Gastroesophageal sphincter (tissue), 3 donors: ENCODE measurements at regions not wholly inside any gene's neighbourhood (a gene's known extent, or its start where the extent isn't known, plus 50 kb on each side); places are given as distances from the start of the nearest gene placed in this dataset.

Experiments used
- CTCF ChIP-seq, 4 experiments: fragments of 200-600 bp in 2 of 4; fragments of 450-650 bp in 2 of 4; sonication (generic) in 1 of 4; IDR thresholded peaks; one replicate each; pipeline ENCODE4 v1.5.1; 2017 to 2019; ENCODE audit warnings: antibody characterized with exemption in 4 of 4, mild to moderate bottlenecking in 2 of 4, moderate library complexity in 2 of 4
- POLR2A ChIP-seq, 2 donors: fragments of 450-650 bp; IDR thresholded peaks; one replicate each; pipeline ENCODE4 v1.6.1; 2017; ENCODE audit warnings: antibody characterized with exemption in 2 of 2, mild to moderate bottlenecking in 2 of 2, moderate library complexity in 1 of 2

- TF ChIP-seq POLR2A (IDR thresholded peaks at IDR 0.05) = no peak
- TF ChIP-seq CTCF (IDR thresholded peaks at IDR 0.05) = no peak
These were observed 707.6 kb upstream of the MARCKS start for GRCh38 chr6:113149511-113149910.
